H1 (cell line): ENCODE measurements at regions not wholly inside any gene's neighbourhood (a gene's known extent, or its start where the extent isn't known, plus 50 kb on each side); places are given as distances from the start of the nearest gene placed in this dataset.

Source experiments
- BACH1 ChIP-seq: IDR thresholded peaks from 2 replicates; pipeline ENCODE4 v1.6.1; 2012; ENCODE audit warnings: low read length, improper control_type of control experiment
- CHD7 ChIP-seq: fragments of 300-600 bp; sonication (generic); IDR thresholded peaks from 2 replicates; pipeline ENCODE4 v1.7.1; 2012; ENCODE audit warnings: low read length, moderate library complexity, mild to moderate bottlenecking, inconsistent platforms; ENCODE audit not compliant: insufficient replicate concordance
- NANOG ChIP-seq: IDR thresholded peaks from 2 replicates; pipeline ENCODE4 v1.6.1; 2011; ENCODE audit warnings: low read length, low read depth, mild to moderate bottlenecking, inconsistent platforms; ENCODE audit not compliant: insufficient read depth, poor library complexity, severe bottlenecking
- PHF8 ChIP-seq: fragments of 200-600 bp; sonication (generic); conservative IDR thresholded peaks from 2 replicates; pipeline ENCODE4 v1.7.1; 2012; ENCODE audit warnings: low read depth, mild to moderate bottlenecking, inconsistent platforms, low read length, moderate library complexity
- RAD21 ChIP-seq, 2 experiments: IDR thresholded peaks in 1 of 2; conservative IDR thresholded peaks in 1 of 2; 2 replicates each; pipeline ENCODE4 v1.6.1; 2011; ENCODE audit warnings: low read depth in 2 of 2, low read length in 2 of 2, improper control_type of control experiment in 1 of 2, inconsistent platforms in 1 of 2, mild to moderate bottlenecking in 1 of 2, moderate library complexity in 1 of 2
- RBBP5 ChIP-seq: IDR thresholded peaks from 2 replicates; pipeline ENCODE4 v1.7.1; 2012; ENCODE audit warnings: low read depth, mild to moderate bottlenecking, inconsistent platforms, low read length, moderate library complexity, borderline replicate concordance

- TF ChIP-seq CHD7: no peak
- no peak for TF ChIP-seq PHF8
- no peak for TF ChIP-seq RAD21 (IDR thresholded peaks at IDR 0.05 in 1 of 2, conservative IDR thresholded peaks at IDR 0.05 in 1 of 2; ENCODE audit: low read depth in 2 of 2, low read length in 2 of 2)
- no peak for TF ChIP-seq RBBP5
- no peak for TF ChIP-seq BACH1
- TF ChIP-seq NANOG: no peak
Measured at GRCh38 chr9:2263665-2264064, 248.5 kb downstream of the SMARCA2 start (continued).
